Activated B cell treated with CpG ODN at 0.5 μM for 24 hours (primary cell): ENCODE measurements at regions not wholly inside any gene's neighbourhood (a gene's known extent, or its start where the extent isn't known, plus 50 kb on each side); places are given as distances from the start of the nearest gene placed in this dataset.

Experiments
- ATAC-seq: fragments of 200-7000 bp; cut with Tn5 transposase; one replicate; pipeline ENCODE4 v1.10.0; 2021; ENCODE audit warnings: low read depth, mild to moderate bottlenecking, moderate library complexity
- CTCF ChIA-PET: fragments of 350-600 bp; sonication (Branson Sonifier 250); formaldehyde crosslinking; loops from one replicate; lab custom pipeline; 2021; ENCODE audit warnings: antibody characterized with exemption; lab: Charles Lee
- POLR2A ChIA-PET: fragments of 350-600 bp; sonication (Branson Sonifier 250); formaldehyde crosslinking; loops from one replicate; lab custom pipeline; 2021; ENCODE audit warnings: antibody characterized with exemption; lab: Charles Lee
- DNase-seq: peaks from one replicate; pipeline ENCODE4 v3.0.0; 2022
- H3K27ac Mint-ChIP-seq: one replicate; pipeline ENCODE4 v1.8.0; 2020; ENCODE audit warnings: mixed read lengths
- H3K27me3 Mint-ChIP-seq: one replicate; pipeline ENCODE4 v1.8.0; 2021; ENCODE audit warnings: mixed read lengths
- H3K36me3 Mint-ChIP-seq: one replicate; pipeline ENCODE4 v1.8.0; 2021; ENCODE audit warnings: low read depth, mixed read lengths
- H3K4me1 Mint-ChIP-seq: one replicate; pipeline ENCODE4 v1.8.0; 2021; ENCODE audit warnings: mixed read lengths
- H3K4me3 Mint-ChIP-seq: one replicate; pipeline ENCODE4 v1.8.0; 2020; ENCODE audit warnings: mild to moderate bottlenecking, mixed read lengths
- H3K9me3 Mint-ChIP-seq: one replicate; pipeline ENCODE4 v1.8.0; 2020; ENCODE audit warnings: mixed read lengths
- intact Hi-C: fragments of 100-400 bp; cut with micrococcal nuclease; formaldehyde crosslinking; loops from one replicate; pipeline ENCODE4 v1.15.1; 2024
- TF ChIP-seq, protein P1 (sequence below): fragments of 200-600 bp; IDR thresholded peaks from one replicate; pipeline ENCODE4 v1.8.0; 2022; ENCODE audit warnings: antibody characterized with exemption, mild to moderate bottlenecking

DNA sequence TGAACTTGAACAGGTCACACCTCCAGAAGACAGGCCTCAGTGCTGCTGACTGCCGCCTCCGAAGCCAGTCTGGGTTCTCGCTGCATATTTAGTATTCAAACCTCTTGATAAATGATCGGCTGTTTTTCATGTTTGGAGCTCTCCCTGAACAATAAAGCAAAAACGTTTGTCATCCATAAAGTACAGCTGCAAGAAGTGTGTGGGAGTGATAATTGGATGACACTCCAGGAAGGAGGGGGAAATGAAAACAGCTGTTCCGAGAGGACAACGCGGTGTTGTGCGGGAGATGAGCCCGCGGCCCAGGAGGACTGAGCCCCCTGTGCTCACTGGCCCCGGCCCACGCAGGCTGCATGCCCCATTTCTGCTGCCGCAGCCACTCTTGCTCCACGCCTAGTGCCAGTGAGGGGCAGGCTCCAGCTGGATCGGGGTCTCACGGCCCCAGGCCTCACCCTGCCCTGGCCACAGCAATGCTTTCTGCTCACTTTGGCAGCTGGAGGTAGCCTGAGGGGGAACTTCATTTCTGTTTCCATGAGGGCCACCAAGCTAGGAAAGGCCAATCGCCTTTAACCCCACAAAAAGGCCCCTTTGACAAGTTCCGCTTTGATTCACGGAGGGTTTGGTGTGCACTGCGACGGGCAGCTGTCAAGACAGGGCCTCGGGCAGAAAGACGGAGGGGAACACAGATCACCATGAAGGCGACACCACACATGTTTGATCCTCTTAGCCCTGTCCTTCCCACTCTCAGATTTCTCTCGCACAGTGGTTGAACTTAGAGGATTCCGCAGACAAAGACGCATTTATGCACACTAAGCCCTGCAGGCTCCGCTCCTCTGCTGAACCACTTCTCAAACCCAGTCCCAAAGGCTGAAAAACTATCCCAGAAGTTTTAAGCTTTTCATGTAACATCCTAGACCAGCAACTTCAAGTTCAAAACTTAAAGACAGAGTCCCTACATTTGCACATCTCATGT, 537.6 kb downstream of the EFNB2 start:
- Mint-ChIP-seq H3K4me3 (no peak overlapping the region), H3K4me1 (no peaks in the 10 kb centered on the region), H3K27me3 (no peaks in the 10 kb centered on the region), H3K27ac (no peak overlapping the region), H3K9me3 (peaks cover 3% of the 10 kb centered on the region), H3K36me3 (no peaks in the 10 kb centered on the region)
- intact Hi-C loops: no loop called here
- no peak for ATAC-seq
- ChIA-PET POLR2A (no interaction called here), CTCF (no interaction called here)
- DNase-seq: no peak
- TF ChIP-seq, protein P1, sequence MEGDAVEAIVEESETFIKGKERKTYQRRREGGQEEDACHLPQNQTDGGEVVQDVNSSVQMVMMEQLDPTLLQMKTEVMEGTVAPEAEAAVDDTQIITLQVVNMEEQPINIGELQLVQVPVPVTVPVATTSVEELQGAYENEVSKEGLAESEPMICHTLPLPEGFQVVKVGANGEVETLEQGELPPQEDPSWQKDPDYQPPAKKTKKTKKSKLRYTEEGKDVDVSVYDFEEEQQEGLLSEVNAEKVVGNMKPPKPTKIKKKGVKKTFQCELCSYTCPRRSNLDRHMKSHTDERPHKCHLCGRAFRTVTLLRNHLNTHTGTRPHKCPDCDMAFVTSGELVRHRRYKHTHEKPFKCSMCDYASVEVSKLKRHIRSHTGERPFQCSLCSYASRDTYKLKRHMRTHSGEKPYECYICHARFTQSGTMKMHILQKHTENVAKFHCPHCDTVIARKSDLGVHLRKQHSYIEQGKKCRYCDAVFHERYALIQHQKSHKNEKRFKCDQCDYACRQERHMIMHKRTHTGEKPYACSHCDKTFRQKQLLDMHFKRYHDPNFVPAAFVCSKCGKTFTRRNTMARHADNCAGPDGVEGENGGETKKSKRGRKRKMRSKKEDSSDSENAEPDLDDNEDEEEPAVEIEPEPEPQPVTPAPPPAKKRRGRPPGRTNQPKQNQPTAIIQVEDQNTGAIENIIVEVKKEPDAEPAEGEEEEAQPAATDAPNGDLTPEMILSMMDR: no peak

DNA sequence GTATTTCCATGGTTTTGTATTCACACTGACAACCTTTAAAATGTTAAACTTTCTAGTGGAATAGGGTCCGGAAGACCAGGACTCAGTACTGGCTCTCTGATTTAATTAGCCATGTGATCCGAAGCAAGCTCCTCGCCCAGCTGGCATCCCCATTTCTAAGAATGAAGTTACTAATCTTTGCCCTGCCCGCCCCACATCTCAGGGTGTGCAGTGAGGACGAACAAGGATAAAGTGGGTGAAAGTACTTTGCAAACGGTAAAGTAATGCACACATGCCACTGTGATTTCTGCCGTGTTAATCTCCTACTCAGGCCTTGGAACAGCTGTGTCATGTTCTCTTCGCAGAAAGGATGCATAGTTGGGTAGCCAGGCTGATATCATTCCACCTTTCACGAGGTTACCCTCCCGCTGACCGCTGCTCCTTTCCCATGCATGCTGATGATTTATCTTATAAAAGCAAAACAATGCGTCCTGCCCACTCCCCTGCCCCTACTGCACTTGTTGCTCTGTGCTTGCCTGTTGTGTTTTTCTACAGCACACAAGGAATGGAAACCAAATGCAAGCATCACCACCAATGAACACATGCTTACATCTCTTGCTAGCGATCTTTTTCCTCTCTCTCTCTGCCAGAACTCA, 539.0 kb downstream of the EFNB2 start:
- Mint-ChIP-seq H3K27me3 (no peaks in the 10 kb centered on the region), H3K4me1 (no peaks in the 10 kb centered on the region), H3K4me3 (no peak overlapping the region), H3K9me3 (peaks cover 3% of the 10 kb centered on the region), H3K36me3 (no peaks in the 10 kb centered on the region), H3K27ac (no peak overlapping the region)
- TF ChIP-seq, protein P1: no peak
- POLR2A ChIA-PET: no interaction called here
- DNase-seq (no peak), ATAC-seq (no peak)
- intact Hi-C loops: no loop called here
- CTCF ChIA-PET: no interaction called here

DNA sequence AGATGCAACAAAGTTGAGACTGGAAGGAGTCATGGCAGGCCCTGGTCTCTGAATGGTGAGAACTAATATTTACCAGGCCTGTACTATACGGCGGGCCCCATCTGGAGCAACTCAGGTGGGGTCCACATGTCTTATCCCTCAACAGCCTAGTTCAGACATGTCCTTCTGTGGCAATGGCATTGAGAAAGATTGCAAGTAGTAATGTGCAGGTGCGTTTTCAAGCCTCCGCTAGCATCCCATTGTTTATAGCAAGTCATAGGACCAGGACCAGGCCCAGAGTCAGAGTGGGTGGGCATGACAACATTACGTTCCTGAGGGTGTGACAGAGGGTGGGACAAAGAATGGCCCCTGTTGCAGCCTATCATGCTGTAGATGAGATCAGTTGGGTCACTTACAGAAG, 541.1 kb downstream of the EFNB2 start:
- no peaks in the 10 kb centered on the region for H3K27me3 Mint-ChIP-seq

DNA sequence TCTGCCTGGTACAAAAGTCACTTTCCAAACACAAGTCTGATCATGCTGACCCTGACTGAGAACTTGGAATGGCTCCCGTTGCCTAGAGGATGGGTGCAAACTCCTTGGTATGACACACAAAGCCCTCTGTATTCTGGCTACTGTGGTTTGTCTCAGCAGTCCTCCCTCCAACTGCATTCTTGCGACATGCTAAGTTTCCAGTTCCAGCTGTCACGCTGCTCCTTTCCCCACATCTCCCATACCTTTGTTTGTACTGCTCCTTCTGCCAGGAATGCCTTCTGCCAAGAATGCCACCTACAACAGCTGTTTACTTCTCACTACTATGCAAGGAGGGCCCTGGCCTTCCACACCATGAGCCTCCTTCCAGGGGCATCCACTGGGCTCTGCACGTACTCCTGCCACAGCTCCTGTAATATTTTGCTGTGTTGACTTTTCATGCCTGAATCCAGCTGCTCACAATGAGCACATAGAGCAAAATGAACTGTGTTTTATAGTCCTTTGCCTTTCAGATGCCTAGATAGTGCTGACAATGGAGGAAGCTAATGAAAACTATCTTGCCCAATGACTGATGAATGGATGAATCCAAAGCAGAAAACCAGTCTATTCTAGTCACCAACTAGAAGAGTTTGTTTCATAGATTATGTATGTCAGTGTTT, 543.7 kb downstream of the EFNB2 start:
- DNase-seq: no peak
- Mint-ChIP-seq H3K4me1 (no peaks in the 10 kb centered on the region), H3K27ac (no peak overlapping the region), H3K36me3 (no peaks in the 10 kb centered on the region), H3K4me3 (no peak overlapping the region), H3K9me3 (peaks cover 3% of the 10 kb centered on the region), H3K27me3 (no peaks in the 10 kb centered on the region)
- intact Hi-C loops: no loop called here
- no peak for ATAC-seq
- TF ChIP-seq, protein P1: no peak
- ChIA-PET POLR2A (no interaction called here), CTCF (no interaction called here)

More for the DNA sequence above, 541.1 kb downstream of the EFNB2 start:
- intact Hi-C loops: no loop called here
- Mint-ChIP-seq H3K9me3 (peaks cover 3% of the 10 kb centered on the region), H3K36me3 (no peaks in the 10 kb centered on the region), H3K4me3 (no peak overlapping the region), H3K4me1 (no peaks in the 10 kb centered on the region), H3K27ac (no peak overlapping the region)
- no peak for DNase-seq
- TF ChIP-seq, protein P1: no peak
- ChIA-PET POLR2A (no interaction called here), CTCF (no interaction called here)
- no peak for ATAC-seq

DNA sequence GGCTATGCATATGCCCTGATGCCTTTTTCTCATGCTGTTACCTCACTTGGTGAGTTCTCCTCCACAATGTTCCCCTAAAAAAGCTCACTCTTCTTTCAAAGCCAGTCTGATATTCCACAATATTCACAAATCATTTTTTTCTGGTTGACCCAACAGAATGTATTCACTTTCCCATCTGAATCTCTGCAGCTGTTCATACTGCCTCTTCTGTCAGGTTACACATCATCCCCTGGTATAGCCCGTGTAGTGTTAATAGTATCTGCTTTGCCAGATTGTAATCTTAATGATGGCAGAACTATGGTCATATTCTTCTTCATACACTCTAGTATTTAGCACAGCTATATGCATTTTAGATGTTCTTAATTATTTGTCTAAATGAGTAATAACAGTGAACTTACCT, 544.3 kb downstream of the EFNB2 start:
- Mint-ChIP-seq H3K4me3 (no peak overlapping the region), H3K27ac (no peak overlapping the region), H3K4me1 (no peaks in the 10 kb centered on the region), H3K27me3 (no peaks in the 10 kb centered on the region), H3K36me3 (no peaks in the 10 kb centered on the region), H3K9me3 (peaks cover 3% of the 10 kb centered on the region)
- intact Hi-C loops: no loop called here
- TF ChIP-seq, protein P1: no peak
- ChIA-PET POLR2A (no interaction called here), CTCF (no interaction called here)
- ATAC-seq (no peak), DNase-seq (no peak)
